Stimulated activated CD8-positive, alpha-beta memory T cell treated with anti-CD3 and anti-CD28 coated beads, Interleukin-15, amount 100 ng/mL, for 4 hours (primary cell): ENCODE measurements at regions not wholly inside any gene's neighbourhood (a gene's known extent, or its start where the extent isn't known, plus 50 kb on each side); places are given as distances from the start of the nearest gene placed in this dataset.

ENCODE experiments used
- DNase-seq, 2 donors: peaks; one replicate each; pipeline ENCODE4 v3.0.0-alpha.2; 2020; ENCODE audit warnings: low read depth in 2 of 2

- no peak for DNase-seq
Observed at GRCh38 chr3:106745344-106746168, 631.7 kb upstream of the CCDC54 start.

GRCh38 chr3:106746286-106746685 is 631.0 kb upstream of the CCDC54 start:
- no peak for DNase-seq

GRCh38 chr3:106748472-106749262 is 628.6 kb upstream of the CCDC54 start:
- no peak for DNase-seq

- no peak for DNase-seq
Observed at GRCh38 chr3:106750092-106750491, 627.1 kb upstream of the CCDC54 start.

GRCh38 chr3:106755336-106755735 is 621.9 kb upstream of the CCDC54 start:
- DNase-seq: no peak

- DNase-seq: no peak
Observed at GRCh38 chr3:106756901-106757300, 620.3 kb upstream of the CCDC54 start.

- DNase-seq: no peak
Observed at GRCh38 chr3:106758459-106758858, 618.8 kb upstream of the CCDC54 start.

GRCh38 chr3:106759731-106760130 is 617.5 kb upstream of the CCDC54 start:
- no peak for DNase-seq

- DNase-seq: no peak
Observed at GRCh38 chr3:106765342-106765741, 611.9 kb upstream of the CCDC54 start.

- DNase-seq: no peak
Observed at GRCh38 chr3:106768941-106769480, 608.2 kb upstream of the CCDC54 start.

- no peak for DNase-seq
Observed at GRCh38 chr3:106773795-106774194, 603.4 kb upstream of the CCDC54 start.

GRCh38 chr3:106783231-106783630 is 594.0 kb upstream of the CCDC54 start:
- DNase-seq: no peak

- no peak for DNase-seq
Observed at GRCh38 chr3:106789276-106789675, 588.0 kb upstream of the CCDC54 start.

GRCh38 chr3:106792716-106793115 is 584.5 kb upstream of the CCDC54 start:
- no peak for DNase-seq

- no peak for DNase-seq
Observed at GRCh38 chr3:106794442-106794841, 582.8 kb upstream of the CCDC54 start.

- DNase-seq: no peak
Observed at GRCh38 chr3:106795553-106795952, 581.7 kb upstream of the CCDC54 start.

GRCh38 chr3:106797461-106797860 is 579.8 kb upstream of the CCDC54 start:
- no peak for DNase-seq

GRCh38 chr3:106805625-106806024 is 571.6 kb upstream of the CCDC54 start:
- no peak for DNase-seq

GRCh38 chr3:106806964-106807363 is 570.3 kb upstream of the CCDC54 start:
- DNase-seq: no peak

GRCh38 chr3:106809041-106809440 is 568.2 kb upstream of the CCDC54 start:
- DNase-seq: no peak

- no peak for DNase-seq
Observed at GRCh38 chr3:106809623-106810299, 567.5 kb upstream of the CCDC54 start.

GRCh38 chr3:106810300-106810875 is 566.9 kb upstream of the CCDC54 start:
- no peak for DNase-seq
